ENCODE measurements at regions not wholly inside any gene's neighbourhood (a gene's known extent, or its start where the extent isn't known, plus 50 kb on each side); places are given as distances from the start of the nearest gene placed in this dataset.

DNA sequence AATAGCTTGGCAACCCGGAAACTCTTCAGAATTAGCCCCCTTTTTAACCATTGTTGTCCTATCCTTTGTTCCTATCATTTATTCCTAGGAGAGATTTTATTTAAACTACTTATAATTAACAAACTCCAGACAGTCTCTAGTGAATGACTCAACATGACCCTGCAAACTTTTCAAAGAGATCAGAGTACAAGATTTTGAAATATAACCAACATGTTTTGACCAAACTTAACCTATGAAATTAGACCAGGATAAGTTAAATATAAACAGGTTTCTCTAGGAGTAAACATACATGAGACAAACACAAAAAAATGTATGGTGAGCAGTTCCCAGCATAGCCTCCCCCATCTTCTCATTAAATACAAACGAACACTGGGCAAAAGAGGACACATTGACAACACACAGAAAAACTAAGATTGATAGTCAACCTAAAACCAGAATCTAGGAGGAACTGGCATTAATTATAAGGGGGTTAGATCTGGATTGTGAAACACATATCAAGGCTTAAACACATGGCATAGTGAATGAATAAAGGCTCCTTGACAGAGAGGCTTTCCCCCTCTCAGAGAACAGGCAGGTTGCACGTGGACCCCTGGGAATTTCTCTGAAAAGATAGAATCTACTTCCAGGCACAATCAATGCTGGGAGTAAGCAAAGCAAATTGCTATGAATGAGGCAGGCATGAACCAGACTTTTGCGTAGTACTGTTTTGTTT is 284.1 kb downstream of the IRS1 start:
- no peaks in the 10 kb centered on the region for H3K4me1 Mint-ChIP-seq
- H3K4me3 Mint-ChIP-seq, result no peak overlapping the region
- no peak for DNase-seq
- H3K9me3 Mint-ChIP-seq, result no peaks in the 10 kb centered on the region
- no peaks in the 10 kb centered on the region for H3K27me3 Mint-ChIP-seq
- H3K36me3 Mint-ChIP-seq, result no peaks in the 10 kb centered on the region
- no peak overlapping the region for H3K27ac Mint-ChIP-seq

DNA sequence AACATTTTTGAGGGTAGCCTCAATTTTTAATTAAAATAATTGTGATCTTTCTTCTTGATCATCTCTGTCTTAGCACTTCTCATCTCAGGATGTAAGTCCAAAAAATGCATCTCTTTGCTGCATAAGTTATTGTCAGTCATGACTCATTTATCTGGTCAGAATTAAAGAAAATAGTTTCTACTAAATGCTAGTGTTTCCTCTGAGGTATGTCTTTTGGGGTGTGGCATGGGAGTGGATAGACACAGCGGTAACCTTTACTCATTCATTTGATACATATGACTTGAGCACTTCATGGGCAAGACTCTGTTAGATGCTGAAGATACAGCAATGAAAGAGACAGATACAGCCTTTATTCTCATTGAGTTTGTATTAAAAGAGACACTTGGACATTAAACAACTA is 284.7 kb downstream of the IRS1 start:
- no peak for DNase-seq
- no peak overlapping the region for H3K4me3 Mint-ChIP-seq
- no peaks in the 10 kb centered on the region for H3K4me1 Mint-ChIP-seq
- H3K9me3 Mint-ChIP-seq, result no peaks in the 10 kb centered on the region
- no peaks in the 10 kb centered on the region for H3K27me3 Mint-ChIP-seq
- H3K36me3 Mint-ChIP-seq, result no peaks in the 10 kb centered on the region
- H3K27ac Mint-ChIP-seq, result no peak overlapping the region

GRCh38 chr2:226511311-226511710 is 288.3 kb downstream of the IRS1 start:
- Mint-ChIP-seq H3K9me3 (no peaks in the 10 kb centered on the region), H3K4me1 (no peaks in the 10 kb centered on the region), H3K36me3 (no peaks in the 10 kb centered on the region), H3K4me3 (no peak overlapping the region), H3K27ac (no peak overlapping the region), H3K27me3 (peaks cover 12% of the 10 kb centered on the region)
- no peak for DNase-seq

DNA sequence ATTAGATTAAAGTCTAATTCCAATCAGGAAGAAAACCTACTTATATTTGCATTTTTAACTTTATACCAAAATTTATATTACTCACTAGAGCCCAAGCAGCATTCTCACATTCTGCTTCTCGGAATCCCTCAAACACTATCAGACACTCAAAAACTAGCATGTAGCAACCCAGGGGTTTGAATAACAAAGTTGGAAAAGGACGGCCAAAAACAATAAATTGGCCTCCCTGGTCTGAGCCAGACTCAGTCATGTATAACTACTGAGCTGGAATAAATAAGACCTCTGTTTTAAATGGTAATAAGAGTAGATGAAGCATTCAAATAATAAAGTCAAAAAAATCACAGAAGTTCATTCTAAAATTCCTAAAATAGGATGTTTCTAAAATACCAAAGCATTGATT is 290.9 kb downstream of the IRS1 start:
- Mint-ChIP-seq H3K27ac (no peak overlapping the region), H3K4me3 (no peak overlapping the region), H3K27me3 (peaks cover 12% of the 10 kb centered on the region), H3K9me3 (peaks cover 2% of the 10 kb centered on the region), H3K4me1 (no peaks in the 10 kb centered on the region), H3K36me3 (no peaks in the 10 kb centered on the region)
- DNase-seq, result no peak

GRCh38 chr2:226508005-226508404 is 291.6 kb downstream of the IRS1 start:
- Mint-ChIP-seq H3K4me1 (no peaks in the 10 kb centered on the region), H3K36me3 (no peaks in the 10 kb centered on the region), H3K9me3 (peaks cover 2% of the 10 kb centered on the region), H3K4me3 (no peak overlapping the region), H3K27me3 (peaks cover 12% of the 10 kb centered on the region), H3K27ac (no peak overlapping the region)
- DNase-seq, result no peak

DNA sequence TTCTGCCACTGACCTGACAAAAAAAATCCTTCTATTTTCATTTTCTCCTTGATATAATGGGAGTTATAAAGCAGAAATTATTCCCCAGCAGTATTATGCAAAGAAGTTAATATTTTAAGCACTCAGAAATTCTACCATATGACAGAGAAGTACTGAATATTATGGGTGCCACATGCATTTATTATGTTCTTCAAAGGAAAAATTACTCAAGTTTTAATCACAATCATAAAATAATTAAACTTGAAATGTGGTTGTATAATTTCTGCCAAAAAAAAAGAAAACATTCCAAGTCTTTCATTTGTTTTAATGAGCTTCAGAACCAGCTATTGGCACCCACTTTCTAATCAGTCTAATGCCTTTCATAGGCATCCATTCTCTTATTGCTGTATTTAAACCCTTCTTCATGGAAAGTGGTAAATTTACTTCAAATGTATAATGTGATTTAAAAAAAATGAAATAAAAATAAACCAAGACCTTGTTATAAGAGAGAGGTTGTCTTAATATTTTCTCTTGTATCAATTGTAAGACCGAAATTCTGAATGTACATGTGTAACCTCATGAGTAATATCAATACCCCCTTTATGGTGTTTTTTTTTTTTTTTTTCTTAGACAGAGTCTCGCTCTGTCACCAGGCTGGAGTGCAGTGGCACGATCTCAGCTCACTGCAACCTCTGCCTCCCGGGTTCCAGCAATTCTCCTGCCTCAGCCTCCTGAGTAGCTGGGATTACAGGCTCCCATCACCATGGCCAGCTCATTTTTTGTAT is 302.3 kb downstream of the IRS1 start:
- Mint-ChIP-seq H3K27me3 (peaks cover 11% of the 10 kb centered on the region), H3K4me1 (no peaks in the 10 kb centered on the region), H3K36me3 (no peaks in the 10 kb centered on the region), H3K27ac (no peak overlapping the region), H3K4me3 (no peak overlapping the region), H3K9me3 (peaks cover 1% of the 10 kb centered on the region)
- DNase-seq, result no peak

DNA sequence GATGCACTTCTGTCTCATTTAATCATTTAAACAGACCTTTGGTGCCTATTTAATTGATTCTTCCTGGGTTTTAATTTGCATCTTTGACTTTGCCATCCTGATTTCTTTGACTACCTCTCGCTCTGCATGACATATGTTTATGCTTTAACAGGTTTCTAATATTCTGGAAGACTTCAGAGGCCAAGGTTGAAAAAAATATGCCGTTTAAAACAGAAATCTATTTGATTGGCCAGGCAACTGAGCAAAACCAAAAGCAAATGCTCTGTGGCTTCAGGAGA is 303.4 kb downstream of the IRS1 start:
- Mint-ChIP-seq H3K9me3 (no peaks in the 10 kb centered on the region), H3K4me1 (no peaks in the 10 kb centered on the region), H3K36me3 (no peaks in the 10 kb centered on the region), H3K27ac (no peak overlapping the region), H3K27me3 (peaks cover 11% of the 10 kb centered on the region), H3K4me3 (no peak overlapping the region)
- DNase-seq, result no peak

DNA sequence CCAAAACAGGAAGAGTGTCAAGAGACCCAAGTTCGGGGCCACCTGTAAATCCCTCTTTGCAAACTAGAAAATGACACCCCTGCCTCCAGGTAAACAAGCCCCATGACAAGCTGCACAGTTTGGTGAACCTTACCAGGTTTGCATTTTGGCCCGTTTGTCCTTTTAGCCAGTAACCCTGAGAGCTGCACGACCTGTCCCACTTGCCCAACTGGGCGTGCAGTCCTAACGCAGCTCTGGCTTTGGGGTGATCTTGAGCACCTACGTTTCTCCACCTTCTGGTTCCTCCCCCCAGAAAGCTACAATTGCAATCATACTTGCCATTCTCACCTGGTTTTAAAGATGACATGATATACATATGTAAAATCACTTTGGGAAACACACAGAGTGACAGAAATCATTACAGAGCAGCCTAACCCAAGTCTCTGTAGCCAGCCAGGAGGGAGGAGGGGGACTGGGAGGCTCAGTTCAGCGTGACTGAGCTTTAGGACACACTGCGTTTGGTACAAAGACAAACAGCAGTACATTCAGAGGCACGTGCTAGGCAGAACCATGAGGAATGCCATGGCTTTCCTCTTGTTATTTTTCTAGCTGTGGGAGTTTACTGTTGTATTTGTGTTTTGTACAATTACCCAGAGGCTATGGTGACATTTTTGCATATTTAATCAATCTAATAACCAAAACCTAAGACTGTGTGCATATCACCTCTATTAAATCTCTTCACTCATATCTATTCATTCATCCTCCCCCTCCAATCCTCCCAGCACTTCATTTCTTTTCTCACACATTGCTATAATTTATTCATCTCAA is 304.0 kb downstream of the IRS1 start:
- Mint-ChIP-seq H3K4me3 (no peak overlapping the region), H3K27me3 (peaks cover 7% of the 10 kb centered on the region), H3K27ac (no peak overlapping the region), H3K4me1 (no peaks in the 10 kb centered on the region), H3K36me3 (no peaks in the 10 kb centered on the region), H3K9me3 (no peaks in the 10 kb centered on the region)
- DNase-seq, result no peak

- no peaks in the 10 kb centered on the region for H3K36me3 Mint-ChIP-seq
- peaks cover 3% of the 10 kb centered on the region for H3K27me3 Mint-ChIP-seq
- peaks cover 13% of the 10 kb centered on the region for H3K4me1 Mint-ChIP-seq
- H3K4me3 Mint-ChIP-seq, result no peak overlapping the region
- H3K9me3 Mint-ChIP-seq, result peaks cover 3% of the 10 kb centered on the region
- H3K27ac Mint-ChIP-seq, result no peak overlapping the region
- no peak for DNase-seq
Observed at GRCh38 chr2:226491112-226491511, 308.5 kb downstream of the IRS1 start.

DNA sequence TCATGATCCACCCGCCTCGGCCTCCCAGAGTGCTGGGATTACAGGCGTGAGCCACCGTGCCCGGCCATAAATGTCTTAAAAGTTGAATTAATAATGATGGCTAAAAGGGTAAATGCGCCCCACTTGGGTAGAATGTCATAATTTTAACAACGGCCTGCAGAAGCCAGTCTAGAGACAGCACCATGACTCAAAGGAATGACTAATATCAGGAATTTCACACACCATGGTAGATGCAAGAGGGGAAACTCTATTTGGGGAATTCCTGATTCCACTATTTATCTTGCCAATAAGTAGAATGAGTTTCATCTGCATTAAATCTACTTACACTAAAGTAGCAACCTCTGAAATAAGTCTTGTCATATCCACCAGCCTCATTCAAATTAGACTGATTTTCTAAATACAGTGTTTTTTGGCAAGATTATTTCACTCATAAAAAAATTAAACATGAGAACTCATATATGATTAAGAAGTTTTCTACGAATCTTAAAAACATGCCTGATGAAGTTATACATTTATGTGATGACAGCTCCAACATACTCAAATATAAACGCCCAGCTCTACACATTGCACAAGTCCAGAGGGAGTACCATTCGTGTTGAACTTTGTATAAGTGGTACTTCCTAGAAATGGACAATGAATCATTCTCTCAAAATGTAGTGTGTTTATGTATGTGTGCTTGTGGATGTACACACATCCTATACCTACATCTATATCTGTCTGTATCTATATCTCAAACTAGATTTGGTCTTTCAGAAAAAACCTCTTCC is 309.7 kb downstream of the IRS1 start:
- no peak for DNase-seq
- Mint-ChIP-seq H3K27ac (no peak overlapping the region), H3K4me1 (peaks cover 13% of the 10 kb centered on the region), H3K9me3 (peaks cover 3% of the 10 kb centered on the region), H3K36me3 (no peaks in the 10 kb centered on the region), H3K27me3 (peaks cover 4% of the 10 kb centered on the region), H3K4me3 (no peak overlapping the region)

DNA sequence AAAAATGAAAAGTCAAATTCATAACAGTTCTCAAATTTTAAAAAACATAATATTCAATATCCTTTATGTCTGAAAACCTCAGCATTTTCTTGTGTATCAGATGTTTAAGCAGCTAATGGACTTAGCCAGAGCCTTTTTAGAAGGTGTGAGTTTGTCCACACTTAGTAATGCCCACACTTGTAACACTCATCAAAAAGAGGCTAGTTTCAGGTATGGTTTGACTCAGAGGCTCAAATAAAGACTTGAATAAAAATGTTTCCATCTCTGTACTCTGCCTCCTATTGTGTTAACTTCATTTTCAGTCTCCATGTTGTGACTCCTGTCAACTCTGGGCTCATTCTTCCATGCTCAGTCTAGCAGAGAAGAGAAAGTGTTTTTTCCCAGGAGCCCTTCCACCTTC is 311.6 kb downstream of the IRS1 start:
- peaks cover 13% of the 10 kb centered on the region for H3K4me1 Mint-ChIP-seq
- H3K9me3 Mint-ChIP-seq, result peaks cover 3% of the 10 kb centered on the region
- H3K4me3 Mint-ChIP-seq, result no peak overlapping the region
- DNase-seq, result no peak
- peaks cover 22% of the 10 kb centered on the region for H3K27me3 Mint-ChIP-seq
- H3K36me3 Mint-ChIP-seq, result no peaks in the 10 kb centered on the region
- no peak overlapping the region for H3K27ac Mint-ChIP-seq

DNA sequence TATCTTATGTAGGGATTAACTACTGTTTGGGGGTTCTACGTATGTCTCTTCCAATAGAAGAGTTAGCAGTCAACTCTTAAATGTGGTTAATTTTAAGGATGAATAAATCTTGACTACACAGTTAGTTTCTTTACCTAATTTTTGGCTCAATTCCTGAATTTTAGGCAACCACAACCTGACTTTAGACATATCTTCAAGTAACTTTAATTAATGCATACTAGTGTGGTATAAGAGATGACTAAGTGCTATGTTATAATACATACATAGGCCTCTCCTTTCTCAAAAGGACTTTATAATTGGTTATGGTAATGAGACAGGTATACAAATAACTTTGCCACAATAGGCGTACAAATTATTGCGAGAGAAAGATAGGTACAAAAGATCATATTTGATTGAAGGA is 312.0 kb downstream of the IRS1 start:
- DNase-seq, result no peak
- H3K9me3 Mint-ChIP-seq, result peaks cover 3% of the 10 kb centered on the region
- no peaks in the 10 kb centered on the region for H3K36me3 Mint-ChIP-seq
- peaks cover 13% of the 10 kb centered on the region for H3K4me1 Mint-ChIP-seq
- no peak overlapping the region for H3K4me3 Mint-ChIP-seq
- H3K27ac Mint-ChIP-seq, result no peak overlapping the region
- H3K27me3 Mint-ChIP-seq, result peaks cover 25% of the 10 kb centered on the region

DNA sequence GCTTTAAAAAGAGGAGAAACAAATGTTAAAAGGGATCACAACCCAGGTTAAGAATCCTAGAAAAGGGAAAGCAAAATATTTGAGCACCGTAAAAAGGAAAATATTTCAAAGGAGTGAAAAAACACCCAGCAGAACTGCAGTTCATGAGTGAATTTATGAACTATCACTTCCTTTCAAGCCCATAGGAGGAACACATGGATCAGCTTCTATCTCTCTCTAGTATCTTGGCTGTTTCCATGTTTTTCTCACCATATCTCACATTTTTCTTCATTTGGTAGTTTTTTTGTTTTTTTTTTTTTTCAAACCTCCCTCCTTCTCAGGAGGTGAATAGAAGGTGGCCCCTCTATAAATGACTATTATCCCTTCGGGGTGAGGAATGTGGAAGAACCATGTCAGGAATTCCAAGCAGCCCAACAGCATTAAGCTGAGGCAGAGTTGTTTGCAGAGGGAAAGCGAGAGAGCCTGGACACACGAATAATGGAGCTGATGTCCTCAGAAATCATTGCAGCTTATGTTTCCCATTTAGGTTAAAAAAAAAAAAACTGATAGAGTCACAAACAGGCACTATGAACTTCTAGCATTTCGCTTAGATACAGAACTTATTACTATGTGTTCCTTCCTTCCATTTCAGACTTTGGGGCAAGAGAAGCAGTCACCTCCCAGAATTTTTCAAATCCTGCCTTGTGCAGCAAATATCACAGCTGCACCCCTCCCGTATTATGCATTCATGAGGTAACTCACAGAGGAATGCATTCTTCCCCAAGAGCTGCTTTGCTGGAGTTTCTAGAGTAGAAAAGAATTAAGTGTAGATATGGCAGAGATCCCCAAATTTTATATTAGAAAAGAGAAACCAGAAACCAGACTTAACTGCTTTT is 315.6 kb downstream of the IRS1 start:
- no peak overlapping the region for H3K4me3 Mint-ChIP-seq
- peaks cover 2% of the 10 kb centered on the region for H3K9me3 Mint-ChIP-seq
- H3K27me3 Mint-ChIP-seq, result peaks cover 24% of the 10 kb centered on the region
- no peak overlapping the region for H3K27ac Mint-ChIP-seq
- DNase-seq, result no peak
- no peaks in the 10 kb centered on the region for H3K36me3 Mint-ChIP-seq
- peaks cover 3% of the 10 kb centered on the region for H3K4me1 Mint-ChIP-seq

DNA sequence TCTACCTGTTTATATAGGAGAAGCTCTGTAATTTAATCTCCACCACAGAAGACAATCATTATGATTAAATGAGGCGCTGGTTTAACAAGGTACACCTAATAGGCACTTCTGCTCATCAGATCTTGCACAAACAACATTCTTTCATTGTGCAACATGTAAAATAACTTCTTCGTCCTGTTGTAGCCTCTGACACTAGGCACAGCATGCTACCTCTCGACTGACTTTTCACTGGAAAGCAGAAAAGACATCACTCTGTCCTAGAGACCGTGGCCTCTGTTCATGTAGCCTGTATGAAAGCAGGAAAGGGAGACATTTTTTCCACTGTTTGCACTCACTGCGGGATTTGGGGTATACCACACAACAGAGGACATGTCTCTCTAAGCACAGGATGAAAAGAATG is 316.5 kb downstream of the IRS1 start:
- Mint-ChIP-seq H3K36me3 (no peaks in the 10 kb centered on the region), H3K4me3 (no peak overlapping the region), H3K27me3 (peaks cover 30% of the 10 kb centered on the region), H3K9me3 (no peaks in the 10 kb centered on the region), H3K4me1 (no peaks in the 10 kb centered on the region), H3K27ac (no peak overlapping the region)
- no peak for DNase-seq

Measured in activated naive CD8-positive, alpha-beta T cell treated with anti-CD3 and anti-CD28 coated beads for 36 hours (primary cell).